Tongue (tissue), 1 donor: ENCODE measurements at regions not wholly inside any gene's neighbourhood (a gene's known extent, or its start where the extent isn't known, plus 50 kb on each side); places are given as distances from the start of the nearest gene placed in this dataset.
A peak's percentile ranks its signal among the peaks of the same experiment; 100 is the strongest.

Source experiments
- DNase-seq: peaks from one replicate; pipeline ENCODE4 v3.0.0-alpha.2; 2015

DNA sequence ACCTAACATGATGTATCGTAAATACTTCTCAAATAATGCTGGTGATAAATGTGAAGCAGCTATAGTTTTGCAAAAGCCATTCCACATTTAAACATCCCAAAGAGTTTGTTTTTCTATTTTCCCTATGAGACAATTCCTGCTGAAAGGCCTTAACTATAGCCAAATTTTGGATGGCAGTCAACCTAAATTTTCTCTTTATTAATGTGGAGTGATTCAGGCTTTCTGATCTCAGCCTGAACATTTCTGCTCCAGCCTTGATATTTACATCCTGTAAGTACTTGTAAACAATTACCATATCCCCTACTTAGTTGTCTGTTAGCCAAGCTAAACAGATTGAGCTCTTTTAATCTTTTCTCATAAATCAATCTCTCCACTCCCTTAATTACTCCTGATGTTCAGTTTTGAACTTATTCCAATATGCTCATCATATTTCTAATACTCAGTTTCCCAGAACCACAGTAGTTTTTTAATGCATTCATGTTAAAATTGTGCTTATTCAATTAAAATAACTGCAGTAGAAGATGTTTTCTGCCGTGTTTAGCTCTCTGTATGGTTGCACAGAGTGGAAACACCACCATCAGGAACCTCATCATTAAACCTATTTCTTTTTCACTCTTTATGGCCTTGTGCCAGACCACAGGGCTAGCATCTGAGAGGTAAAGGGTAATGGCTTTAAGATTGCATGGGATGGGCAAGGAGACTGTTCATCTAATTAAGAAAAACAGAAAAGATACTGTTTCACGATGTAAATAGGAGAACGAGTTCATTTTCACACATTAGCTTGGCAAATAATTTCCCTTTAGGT lies 1235.2 kb upstream of the SLC10A2 start:
- DNase-seq: peak; percentile 19

DNA sequence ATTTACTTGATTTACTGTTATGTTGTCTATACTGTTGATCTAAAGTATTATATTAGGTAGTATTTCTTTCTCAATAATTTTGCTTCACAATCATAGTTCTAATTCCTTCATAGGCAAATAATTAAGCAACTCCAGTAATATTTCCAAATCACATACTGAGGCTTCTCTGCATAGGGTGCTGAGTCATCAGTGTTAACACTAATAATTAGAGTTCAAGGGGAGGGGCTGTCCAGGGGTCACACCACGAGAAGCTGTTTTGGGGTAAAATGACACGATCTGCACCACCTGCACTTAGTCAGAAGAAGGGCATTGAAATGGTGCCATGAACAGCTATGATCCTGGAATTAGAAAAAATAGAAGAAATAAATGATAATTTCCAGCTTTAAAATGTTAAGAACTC lies 1230.9 kb upstream of the SLC10A2 start:
- no peak for DNase-seq

DNA sequence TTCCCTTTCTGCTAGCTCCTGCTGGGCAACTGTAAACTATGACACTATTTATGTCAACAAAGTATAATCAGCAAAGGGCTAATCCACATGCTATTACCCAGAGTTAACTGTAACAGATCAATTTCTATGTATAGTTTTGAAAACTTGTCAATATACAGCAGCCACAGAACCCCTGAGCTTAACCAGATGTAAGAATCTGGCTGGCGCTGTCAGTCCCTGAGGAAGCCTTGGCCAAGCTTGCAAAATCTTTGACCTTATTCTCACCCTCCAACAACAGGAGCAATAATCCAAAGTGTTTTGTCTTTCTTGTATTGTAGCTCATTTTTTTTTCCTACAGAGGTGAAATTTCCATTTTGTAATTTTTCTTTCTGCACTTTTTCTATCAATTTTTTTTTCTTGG lies 1230.1 kb upstream of the SLC10A2 start:
- peak; percentile 53 for DNase-seq

DNA sequence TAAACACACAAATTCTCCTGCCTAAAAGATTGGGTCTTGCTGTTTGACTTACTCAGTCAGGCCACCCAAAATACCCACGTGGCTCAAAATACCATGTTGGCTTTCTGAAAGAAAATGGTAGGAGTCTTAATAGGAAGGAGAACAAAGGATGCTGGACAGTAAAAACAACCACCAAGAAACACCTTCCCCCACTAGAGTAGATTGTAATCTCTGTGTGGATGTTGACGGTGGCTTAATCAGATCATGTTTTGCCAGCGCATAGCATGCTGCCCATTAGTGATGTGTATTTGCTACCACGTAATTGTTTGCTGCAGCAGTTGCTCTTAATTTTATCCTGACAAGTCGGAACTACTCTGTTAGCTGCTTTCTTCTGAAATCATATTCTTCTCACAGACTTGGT lies 1229.3 kb upstream of the SLC10A2 start:
- peak; percentile 6 for DNase-seq

DNA sequence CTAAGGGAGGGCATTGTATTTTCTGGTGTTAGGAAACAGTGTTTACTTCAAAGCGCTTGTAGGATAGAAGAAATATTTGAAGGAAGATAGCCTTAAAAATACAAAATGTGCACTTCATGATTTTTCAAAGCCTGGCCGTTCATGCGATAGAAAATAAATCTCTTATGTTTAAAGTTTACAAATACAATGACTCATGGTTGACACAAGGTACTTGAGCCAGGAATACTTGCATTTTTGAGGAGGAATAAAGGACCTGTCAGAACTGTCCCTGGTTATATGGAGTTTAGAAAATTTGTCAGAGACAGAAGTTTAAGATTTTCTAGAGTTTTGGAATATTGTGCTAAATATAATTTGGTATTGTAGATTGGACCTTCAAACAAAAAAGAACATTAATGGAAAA lies 1223.2 kb upstream of the SLC10A2 start:
- no peak for DNase-seq

DNA sequence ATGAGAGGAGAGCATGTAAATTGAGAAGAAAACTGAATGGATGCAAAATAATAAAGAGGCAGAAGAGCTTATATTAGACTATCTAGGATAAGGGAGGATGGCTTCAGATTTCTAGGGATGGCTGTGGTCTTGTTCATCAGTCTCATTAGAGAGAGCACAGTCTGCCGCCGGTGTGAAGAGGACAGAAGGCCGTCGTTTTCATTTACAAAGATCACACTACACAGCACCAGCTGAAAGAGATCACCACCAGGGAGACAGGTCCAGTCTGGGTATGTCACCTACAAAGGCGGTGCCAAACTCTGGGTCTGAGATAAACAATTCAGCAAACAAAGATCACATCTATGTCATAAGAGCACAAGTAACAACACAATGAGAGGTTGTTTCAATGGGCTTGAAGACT lies 1222.3 kb upstream of the SLC10A2 start:
- no peak for DNase-seq

DNA sequence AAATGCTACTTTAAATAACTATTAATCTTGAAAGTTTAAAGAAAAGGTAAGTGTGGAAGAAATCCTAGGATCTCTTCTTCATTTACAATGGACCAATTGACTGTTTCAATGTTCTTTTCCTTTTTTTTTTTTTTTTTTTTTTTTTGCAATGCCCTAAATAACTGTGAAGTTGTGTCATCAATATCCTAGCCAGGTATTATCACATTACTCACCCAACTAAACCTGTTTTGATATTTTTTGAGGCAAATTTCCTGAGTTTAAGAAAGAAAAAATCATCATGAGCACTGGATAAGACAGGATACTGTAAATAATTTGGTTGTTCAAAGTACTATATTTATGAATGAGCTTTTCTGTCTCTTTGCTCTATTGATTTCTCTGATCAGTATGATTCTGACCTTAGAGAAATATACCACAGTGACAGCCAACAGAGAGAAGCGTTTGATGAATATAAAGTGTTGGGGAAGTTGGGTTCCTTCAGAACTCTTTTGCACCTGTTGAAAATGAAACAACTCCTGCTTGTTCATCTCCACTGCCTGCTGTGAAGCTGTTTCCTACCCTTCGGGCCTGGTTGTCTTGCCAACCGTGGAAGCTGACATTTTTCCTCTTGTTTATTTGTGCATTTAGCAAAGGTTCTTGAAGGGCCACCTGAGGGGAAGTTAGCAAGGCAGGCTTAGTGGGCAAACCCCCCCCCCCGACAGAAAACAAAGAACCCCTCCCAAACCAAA lies 1220.5 kb upstream of the SLC10A2 start:
- no peak for DNase-seq

DNA sequence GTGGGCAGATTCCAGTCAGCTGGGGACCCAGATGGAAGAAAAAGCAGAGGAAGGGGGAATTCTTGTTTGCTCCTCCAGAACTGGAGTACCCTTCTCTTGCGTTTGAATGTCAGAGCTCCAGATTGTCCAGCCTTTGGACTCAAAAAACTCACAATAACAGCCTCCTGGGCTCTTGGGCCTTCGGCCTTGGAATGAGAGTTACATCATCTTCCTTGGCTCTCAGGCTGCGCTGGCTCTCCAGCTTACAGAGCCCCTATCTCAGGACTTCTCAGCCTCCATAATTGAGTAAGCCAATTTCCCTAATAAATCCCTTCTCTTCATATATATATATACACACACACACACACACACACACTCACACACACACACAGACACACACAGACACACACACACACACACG lies 1215.7 kb upstream of the SLC10A2 start:
- no peak for DNase-seq

DNA sequence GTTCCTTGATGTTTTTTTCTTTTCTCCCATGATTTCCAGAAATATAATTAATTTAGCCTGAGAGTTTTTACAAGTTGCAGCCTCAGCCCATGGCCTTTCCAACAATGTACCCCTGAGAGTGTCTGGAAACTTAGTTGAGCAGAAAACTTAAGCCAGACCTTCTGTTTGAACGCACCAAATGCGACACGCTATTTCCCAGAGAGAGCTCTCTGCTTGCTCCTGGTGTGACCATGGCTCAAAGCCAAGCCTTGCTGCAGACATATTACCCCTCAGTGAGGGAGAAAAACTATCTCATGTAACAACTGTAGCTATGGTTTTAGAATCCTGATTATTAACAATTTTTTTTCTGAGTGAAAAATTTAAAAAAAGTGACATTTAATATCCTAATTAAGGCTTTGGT lies 1204.5 kb upstream of the SLC10A2 start:
- peak; percentile 64 for DNase-seq

DNA sequence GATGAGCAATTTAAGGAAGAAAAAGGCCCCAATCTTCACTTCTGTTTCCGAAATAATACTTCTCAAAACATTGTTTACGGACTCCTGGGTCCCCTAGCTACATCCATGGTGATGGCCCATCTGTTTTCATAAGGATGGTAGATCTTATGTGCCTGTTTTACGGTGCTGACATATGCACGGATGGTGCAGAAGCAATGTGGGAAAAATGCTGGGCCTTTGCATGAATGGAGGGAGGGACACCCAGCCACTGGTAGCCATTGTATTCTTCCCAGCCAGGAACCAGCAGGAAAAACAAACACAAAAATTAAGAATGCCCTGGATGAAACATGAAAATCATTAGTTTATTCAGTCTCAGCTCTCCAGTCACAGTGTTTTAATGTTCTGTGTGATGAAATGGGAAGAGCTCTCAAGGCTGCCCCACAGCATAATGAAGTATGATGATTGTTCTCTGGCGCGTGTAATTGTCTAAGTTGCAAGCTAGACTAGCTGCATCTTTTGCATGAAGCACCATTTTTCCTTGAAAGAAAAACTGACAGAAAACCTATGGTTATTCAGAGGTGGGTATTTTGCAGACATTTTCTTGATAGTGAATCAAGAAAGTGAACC lies 1201.1 kb upstream of the SLC10A2 start:
- no peak for DNase-seq

DNA sequence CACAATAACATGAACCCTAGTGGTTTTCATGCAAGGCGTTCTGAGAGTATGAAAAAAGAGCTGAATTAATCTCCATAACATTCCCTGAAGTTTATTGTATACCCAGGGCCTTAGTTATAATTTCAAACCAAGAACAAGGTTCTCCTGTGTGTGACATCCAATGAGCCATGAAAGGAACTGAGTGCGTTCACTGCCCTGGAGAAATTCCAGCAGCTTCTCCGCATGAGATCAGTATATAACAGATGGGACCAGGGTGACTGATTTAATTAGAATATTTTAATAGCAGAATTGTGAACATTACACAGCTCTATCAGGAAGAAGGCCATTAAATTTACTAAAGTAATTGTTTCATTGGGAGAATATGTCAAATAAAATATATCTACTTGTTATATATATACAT lies 1190.5 kb upstream of the SLC10A2 start:
- DNase-seq: peak; percentile 59

DNA sequence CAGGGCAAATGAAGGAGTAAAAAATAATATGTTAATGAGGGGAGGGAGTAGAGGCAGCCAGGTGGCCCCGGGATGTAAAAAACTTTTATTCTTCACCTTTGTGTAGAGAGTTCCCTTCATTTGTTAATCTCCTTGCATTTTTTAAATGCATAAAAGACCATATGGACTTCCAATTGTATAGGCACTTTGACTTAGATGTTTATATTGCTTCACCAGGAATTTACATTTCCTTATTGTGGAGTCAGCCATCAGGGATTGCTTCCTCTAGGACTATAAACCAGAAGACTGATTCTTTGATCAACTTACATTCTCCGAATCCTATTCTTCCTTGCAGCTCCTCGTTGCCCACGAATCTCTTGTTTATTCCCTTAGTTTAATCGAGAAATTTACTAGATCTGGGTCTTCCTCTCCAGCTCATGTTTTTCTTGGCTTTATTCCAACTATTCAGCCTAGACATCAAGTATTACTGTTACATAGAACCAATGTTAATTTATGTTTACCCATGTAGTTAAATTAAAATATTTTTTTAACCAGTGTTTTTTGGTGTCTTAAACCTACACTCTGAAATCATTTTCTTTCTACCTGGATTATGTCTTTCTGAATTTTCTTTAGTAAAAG lies 1187.0 kb upstream of the SLC10A2 start:
- no peak for DNase-seq

DNA sequence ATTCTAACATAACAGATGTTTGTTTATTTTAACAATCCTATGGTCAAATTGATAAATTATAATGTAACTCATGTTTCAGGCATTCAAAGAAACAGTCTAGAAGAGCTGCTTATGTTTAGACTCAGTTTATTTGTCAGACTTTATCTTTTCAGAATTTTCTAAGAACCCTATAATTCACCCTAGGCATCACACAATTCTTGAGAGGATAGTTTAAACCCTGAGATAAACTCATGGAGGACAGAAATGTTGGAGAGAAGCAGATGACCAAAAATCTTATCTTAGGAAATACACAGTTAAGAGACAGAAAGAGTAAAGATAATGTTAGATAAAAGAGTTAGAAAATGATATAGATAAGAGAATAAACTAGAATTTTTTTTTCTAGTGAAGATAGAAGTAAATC lies 1185.7 kb upstream of the SLC10A2 start:
- DNase-seq: no peak

DNA sequence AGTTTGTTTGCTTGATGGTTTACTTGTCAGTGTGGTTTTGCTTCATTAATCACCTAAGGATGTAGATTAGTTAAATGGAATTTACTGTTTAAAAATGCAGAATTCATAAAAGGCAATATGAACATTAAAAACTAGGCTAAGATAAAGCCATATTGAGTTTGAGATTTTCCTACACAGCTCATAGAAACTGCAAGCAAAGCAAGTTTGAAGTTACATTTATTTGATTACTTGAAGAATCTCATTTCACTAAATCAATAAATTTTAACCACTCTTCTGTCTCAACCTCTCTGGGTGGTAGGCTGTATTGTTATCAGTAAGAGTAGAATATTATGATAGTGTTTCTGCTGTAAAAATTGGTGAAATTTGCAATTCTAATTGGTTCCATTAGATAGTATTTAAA lies 1180.7 kb upstream of the SLC10A2 start:
- DNase-seq: no peak

DNA sequence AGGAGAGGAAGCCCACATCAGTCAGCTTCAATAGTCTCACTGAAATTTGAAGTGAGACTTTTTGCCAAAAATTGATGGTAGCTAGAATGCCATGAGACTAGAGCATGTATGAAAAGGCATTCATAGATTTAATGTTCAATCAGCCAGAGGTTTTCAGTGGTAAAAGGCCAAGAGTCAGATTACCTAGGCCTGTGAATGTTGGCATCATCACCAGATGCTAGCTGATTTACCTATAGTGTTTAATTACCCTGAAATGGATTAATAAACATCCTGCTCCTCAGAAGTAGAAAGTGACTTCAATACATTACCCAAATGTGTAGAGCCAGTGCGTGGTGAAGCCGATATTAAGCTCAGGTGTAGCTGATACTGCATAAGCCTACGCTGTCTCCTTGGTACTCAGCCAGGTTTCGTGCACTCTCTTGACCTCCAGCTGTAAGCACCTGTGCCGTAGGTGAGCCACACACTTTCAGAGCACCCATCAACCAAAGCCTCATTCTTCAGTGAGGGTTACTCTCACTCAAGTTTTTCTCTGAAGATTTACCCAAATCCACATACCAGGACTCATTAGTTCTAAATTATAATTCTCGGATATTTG lies 1140.3 kb upstream of the SLC10A2 start:
- no peak for DNase-seq

DNA sequence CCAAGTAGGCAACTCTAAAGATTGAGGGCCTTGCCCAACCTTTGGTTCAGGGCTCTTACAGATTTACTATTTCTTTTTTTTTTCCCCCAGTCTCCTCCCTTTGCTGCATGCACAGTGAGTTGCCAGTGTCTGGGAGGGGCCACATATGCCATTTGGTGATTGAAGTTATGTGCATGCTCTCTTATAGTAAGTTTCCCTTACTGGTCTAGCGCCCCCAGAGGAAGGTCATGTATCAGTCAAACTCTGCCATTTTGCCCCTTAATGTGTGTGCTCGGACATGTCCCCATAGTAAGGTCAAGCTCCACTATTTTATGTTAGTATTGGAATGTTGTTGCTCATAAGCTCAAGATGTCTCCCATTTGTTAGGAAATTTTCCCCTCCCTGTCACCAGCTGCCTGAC lies 1138.0 kb upstream of the SLC10A2 start:
- no peak for DNase-seq

DNA sequence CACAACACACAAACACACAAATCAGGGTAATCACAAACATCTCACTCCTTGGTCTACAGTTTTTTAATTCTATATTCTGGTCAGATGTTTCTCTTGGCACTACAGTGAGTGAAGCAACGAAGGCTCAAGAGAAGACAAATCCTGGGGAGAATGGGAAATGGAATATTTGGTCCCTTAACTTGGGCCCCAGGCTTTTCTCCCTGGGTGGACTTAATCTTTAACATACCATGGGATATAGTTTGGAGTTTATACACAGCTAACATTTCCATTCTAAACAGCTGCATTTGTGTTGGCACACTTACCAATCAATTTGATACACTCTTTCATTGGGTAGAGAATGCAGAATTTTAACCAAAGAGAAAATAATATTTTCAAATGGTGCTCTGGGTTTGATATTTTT lies 1132.6 kb upstream of the SLC10A2 start:
- DNase-seq: peak; percentile 90

DNA sequence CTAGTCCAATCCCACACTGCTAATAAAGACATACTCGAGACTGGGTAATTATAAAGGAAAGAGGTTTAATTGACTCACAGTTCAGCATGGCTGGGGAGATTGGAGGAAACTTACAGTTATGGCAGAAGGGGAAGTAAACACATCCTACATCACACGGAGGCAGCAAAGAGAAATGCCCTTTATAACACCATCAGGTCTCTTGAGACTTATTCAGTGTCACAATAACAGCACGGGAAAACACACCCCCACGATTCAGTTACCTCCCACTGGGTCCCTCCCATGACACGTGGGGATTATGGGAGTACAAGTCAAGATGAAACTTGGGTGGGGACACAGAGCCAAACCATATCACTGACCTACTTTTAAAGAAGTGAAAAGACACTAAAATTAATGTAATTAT lies 1130.4 kb upstream of the SLC10A2 start:
- DNase-seq: no peak

DNA sequence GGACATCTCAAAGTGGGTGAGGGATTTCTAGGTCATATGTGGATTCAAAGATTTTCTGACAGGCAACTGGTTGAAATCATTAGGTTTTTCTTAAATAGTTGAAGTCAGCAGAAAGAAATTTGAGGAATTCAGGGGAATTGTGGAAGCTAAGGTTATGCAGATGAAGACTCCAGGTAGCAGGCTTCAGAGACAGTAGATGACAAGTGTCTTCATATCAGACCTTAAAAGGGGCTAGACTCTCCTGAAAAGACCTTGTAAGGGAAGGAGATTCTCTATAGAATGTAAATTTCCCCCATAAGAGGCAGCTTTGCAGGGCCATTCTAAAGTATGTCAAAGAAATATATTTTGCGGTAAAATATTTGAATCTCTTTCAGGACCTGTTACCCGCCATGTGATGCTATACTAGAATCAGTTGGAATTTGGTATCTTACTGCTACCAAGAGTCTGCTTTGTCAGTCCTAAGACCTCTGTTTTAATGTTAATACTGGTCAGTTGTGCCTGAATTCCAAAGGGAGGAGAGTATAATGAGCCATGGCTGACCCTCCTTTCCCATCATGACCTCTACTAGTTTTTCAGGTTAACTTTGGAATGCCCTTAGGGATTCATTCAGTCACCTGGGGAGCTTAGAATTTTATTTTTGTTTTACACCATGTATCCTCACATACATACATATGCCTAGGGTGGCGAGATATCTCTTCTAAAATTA lies 1115.5 kb upstream of the SLC10A2 start:
- DNase-seq: no peak

DNA sequence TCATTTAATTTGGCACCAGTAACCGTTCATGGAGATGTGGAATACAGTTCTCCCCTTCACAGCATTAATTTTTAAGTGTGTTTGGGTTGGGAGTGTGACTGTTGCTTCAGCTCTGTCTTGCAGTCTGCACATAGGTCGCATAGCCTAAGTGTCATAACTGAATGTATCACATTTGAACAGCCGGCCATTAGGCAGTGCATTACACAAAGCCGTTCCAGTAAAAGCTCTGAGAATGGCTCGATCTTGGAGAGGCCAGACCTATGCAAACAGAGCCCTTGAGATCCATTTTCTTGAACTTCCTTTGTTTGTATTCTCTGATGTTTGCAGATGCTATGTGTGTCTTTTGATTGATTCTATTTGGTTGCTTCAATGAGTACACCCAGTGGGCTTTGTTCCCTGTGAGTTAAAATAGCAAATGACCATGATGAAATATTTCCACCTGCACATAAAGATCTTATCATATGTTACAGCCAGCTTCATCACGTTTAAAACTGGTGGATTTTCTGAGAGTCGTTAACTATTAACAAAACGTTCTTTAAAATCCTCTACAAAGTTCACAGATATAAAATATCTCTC lies 1104.9 kb upstream of the SLC10A2 start:
- DNase-seq: no peak

DNA sequence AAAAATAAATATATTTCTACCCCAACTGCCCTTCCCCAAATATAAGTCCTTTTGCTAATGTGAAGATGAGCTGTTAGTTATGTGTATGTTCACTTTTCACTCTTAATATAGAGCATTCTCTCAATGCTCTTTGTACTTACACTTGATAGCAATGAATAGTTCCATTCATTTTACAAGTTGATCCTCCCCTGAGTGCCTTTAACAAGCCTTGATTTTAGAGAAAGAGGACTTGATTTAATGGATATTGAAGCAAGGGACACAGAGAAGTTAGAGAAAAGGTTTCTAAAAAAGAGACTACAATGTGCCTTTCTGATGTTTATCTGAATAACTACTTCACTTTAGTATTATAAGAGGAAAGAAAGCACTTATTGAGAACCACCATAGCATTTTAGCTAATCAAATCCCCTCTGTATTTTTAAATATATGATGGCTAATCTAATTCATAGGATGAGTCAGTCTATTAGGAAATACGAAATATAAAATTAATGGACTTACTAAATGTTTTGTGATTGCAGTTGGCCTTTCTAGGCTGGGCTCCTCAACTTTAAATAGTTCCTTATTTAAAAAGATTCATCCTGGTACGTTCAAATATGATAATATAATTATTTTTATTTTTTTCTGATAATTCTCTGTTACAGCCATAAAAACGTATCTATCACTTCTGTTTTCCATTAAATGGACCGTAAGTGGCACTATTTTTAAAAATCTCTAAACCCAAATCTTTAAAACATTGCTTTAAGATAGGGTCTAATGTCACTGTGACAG lies 1097.8 kb upstream of the SLC10A2 start:
- DNase-seq: no peak
